Stimulated activated CD4-positive, alpha-beta T cell treated with anti-CD3 and anti-CD28 coated beads, Interleukin-4, amount 100 ng/mL, for 1 hour (primary cell): ENCODE measurements at regions not wholly inside any gene's neighbourhood (a gene's known extent, or its start where the extent isn't known, plus 50 kb on each side); places are given as distances from the start of the nearest gene placed in this dataset.

Experiments
- DNase-seq: peaks from one replicate; pipeline ENCODE4 v3.0.0-alpha.2; 2020

DNA sequence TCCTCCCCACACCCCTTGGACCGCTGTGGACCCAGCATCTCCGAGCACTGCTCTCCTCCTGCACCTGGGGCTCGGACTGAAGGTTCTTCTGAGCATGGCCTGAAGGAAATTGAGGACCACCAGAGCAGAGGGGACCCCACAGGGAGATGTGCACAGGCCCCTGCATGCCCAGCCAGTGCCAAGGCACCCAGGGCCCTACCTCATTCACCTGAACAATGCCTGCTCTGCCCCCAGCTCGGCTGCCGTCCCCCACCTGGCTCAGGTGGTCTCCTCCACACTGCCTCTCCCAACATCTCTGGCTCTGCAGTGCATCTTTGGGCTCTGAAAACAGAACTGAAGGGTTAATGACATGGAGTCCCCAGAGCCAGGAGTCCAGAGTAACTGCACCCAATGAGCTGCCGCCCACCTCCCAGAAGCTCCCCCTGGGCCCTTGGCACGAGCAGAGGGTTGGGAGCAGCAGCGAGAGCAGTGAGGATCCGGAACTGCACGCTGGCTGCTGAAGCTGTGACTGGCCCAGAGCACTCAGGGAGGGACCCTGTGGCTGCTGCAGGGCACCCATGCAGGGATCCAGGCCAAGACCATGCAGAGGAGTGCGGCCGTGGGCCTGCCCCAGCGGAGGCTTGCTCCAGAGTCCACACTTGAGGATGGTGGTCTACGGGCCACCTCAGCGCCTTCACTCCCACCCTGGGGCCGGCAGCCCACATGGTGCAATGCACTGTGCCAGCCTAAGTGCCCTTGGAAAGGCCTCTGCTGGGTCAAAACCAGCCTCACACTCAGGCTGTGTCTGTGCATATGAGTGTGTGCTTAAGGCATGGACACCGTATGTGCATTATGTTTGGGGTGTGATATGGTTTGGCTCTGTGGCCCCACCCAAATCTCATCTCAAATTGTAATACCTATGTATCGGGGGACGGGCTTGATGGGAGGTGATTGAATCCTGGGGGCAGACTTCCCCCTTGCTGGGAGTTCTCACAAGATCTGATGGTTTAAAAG, 686.1 kb downstream of the TBC1D22A start:
- DNase-seq: no peak

DNA sequence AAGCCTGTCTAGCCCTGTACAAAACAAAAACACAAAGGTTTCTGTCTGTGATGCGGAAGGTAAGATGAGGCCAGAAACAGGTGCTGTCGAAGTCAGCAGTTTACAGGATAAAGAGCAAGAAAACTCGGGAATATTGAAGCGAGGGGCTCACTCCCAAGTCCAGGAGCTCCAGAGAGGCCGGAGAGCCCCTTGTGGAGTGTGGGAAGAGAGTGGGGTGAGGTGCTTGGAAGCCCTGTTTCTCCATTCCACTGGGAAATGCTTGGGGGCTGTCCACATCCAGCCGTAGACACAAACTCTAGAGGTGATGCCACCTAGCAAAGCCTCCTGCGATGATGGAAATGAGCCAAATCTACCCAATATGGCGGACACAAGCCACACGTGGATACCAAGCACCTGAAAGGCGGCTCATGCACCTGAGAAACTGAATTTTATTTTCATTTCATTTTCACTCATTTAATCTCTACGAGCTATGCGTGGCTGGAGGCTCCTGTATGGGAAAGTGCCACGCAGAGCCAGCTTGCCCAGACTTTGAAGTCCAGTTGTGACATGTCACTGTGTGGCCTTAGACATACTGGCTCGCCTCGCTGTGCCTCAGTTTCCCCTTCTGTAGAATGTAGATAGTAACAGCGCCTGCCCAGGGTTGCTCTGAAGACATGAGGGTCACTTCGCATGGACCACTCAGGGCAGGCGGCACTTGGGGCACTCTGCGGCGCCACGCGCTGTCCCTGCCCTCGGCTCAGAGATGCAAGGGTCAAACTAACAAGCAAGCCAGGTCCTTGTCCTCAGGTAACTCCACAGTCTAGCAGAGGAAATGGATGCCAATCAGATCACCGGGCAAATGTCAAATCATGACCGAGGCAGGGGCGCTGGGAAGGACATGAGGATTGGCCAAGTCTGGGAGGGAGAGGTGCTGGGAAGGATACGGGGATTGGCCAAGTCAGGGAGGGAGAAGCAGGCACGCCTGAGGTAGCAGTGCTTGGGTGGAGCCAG, 684.7 kb downstream of the TBC1D22A start:
- no peak for DNase-seq

DNA sequence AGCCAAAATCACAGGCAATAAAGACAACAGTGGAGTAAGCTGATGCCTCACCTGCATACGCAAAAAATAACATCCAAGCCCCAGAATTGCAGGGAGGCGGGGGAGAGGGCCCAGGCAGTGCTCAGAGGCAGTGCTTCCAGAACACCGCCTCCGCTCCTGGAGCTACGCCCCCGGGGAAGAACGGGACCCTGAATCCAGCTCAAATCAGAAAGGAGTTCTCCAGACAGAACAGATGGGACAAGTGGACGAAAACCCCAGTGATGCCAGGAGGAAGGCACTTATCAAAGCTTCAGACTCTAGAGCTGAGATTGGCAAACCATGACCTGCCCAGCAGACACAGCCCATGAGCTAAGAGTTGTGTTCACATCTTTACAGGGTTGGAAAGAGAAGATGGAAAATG, 683.9 kb downstream of the TBC1D22A start:
- DNase-seq: no peak

DNA sequence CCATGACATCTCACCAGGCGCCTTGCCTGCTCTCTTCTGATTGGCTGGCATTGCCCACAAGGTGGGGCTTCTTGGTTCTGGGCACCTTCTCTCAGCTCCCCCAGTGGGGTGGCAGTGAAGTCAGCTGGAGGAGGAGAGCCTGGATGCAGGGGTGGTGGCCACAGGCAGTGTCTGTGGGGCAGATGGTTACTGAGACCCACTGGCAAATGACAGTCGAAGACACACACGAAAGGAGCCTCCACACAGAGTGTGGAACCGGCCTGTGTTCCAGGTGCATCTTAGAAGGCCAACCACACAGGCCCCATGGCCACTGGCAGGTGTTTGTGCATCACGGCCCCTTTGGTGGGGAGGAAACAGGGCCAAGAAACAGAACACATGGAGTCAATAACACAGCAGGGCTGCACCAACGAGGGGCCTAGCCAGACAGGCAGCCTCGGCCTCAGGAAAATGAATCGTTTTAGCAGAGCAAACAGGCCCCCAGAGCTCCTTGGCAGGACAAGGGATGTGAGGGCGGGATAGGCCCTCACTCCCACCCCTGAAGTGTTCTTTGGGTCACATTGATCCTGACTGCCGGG, 683.4 kb downstream of the TBC1D22A start:
- DNase-seq: no peak

DNA sequence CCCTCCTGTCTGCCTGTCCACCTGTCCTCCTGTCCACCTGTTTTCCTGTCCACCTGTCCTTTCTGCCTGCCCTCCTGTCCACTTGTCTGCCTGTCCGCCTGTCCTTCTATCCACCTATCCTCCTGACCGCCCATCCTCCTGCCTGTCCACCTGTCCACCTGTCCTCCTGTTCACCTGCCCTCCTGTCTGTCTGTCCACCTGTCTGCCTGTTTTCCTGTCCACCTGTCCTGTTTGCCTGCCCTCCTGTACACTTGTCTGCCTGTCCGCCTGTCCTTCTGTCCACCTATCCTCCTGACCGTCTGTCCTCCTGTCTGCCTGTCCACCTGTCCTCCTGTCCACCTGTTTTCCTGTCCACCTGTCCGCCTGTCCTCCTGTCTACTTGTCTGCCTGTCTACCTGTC, 682.8 kb downstream of the TBC1D22A start:
- DNase-seq: no peak

DNA sequence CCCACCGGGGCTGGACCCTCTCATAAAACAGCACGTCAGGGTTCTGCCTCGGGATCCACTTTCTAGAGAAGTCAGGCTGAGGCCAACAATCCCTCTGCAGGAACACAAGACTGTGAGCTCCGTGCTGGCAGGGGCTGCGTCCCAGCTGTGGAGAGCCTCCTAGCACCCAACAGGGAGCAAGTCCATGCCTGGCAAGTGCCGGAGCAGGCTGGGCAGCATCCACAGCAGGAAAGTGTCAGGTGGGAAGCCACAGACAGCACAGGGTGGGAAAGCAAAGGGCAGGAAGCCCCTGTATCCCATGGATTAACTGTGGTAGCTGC, 682.3 kb downstream of the TBC1D22A start:
- DNase-seq: no peak

DNA sequence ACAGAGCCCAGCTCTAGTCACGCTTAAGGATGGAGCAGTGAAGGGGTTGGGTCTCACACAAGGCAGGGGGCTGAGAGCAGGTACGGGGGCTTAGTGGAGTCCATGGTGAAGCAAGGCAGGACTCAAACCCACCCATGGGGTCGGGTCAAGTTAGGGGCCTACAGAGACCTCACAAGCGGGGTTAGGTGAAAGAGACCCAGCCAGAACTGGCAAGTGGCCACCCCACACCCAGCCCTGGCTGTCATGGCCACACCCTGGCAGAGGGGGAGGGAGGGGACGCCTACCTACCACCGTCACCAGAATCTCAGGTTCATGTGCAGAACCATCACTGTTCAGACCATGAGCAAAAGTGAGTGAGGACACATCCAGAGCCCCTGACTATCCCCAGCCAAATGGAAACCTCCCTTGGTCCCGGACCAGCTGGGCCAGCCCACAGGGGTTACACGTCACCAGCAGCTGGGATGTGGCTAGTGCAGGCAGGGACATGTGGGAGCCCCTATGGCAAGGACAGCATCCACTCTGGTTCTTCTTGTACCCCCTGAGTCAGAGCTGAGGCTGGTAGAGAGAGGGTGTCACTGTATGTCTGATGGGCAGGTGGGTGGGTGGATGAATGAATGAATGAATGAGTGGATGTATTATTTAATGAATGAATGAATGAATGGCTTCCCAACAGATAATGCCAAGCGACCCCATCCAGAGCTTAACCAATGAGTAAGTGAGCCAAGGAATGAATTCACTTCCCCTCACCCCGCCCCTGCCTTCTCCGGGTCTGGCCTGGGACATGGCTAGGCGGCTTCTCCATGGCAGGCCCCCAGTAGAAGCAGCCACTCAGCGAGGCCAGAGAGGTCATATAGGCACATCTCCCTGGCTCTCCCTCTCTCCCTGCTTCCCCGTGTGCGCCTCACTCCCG, 681.6 kb downstream of the TBC1D22A start:
- DNase-seq: no peak

DNA sequence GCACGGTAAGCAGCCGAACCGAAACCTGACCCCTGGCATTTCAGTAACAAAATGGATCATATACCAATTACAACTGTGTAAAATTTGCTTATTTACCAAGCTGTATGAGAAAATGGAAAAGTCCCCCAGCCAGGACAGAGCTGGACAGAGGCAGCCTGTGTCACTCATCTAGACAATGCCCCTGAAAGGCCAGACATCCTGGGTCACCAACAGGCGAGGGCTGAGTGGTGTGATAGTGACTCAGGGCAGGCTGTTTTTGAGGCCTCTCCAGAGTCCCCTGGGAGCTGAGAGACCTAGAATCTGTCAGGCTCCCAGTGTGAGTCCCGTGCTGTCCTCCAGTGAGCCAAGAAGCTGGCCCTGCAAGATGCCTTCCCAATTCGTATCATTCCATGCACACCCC, 680.4 kb downstream of the TBC1D22A start:
- DNase-seq: no peak

DNA sequence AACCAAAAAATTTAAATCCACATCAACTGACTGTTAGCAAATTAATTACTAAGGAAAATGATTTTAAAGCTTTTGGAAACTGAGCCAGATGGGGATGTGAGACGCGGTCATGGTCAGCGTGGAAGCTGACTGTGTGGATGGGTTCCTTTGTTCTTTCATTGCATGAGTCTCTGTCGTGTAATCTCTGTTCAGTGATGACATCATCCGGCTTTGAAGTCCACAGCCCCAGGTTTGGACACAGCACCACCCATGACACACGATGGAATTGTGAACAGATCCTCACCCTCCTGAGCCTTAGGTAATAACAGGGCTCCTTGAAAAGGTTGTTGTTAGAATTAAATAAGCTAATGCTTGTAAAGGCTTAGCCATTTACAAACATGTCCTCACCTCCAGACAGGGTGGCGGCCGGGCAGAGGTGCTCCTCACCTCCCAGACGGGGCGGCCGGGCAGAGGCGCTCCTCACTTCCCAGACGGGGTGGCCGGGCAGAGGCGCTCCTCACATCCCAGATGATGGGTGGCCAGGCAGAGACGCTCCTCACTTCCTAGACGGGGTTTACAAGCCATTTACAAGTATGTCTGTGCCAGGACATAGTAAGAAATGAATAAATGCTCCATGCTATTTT, 677.3 kb downstream of the TBC1D22A start:
- DNase-seq: no peak

DNA sequence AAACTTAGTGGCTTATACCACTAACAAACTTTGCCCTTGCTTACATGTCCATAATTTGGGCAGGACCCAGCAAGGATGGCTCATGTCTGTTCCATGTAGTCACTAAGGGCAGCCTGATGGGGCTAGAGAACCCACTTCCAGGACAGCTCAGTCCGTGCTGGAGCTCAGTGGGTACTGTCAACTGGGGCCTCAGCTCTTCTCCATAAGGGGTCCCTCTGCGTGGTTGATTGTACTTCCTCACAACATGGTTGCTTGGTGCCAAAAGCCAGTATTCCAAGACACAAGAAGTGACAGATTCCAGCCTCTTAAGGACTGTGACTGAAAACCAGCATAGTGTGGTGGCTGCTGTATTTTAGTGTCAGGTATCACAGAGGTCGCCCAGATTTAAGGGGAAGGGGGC, 675.2 kb downstream of the TBC1D22A start:
- DNase-seq: no peak

DNA sequence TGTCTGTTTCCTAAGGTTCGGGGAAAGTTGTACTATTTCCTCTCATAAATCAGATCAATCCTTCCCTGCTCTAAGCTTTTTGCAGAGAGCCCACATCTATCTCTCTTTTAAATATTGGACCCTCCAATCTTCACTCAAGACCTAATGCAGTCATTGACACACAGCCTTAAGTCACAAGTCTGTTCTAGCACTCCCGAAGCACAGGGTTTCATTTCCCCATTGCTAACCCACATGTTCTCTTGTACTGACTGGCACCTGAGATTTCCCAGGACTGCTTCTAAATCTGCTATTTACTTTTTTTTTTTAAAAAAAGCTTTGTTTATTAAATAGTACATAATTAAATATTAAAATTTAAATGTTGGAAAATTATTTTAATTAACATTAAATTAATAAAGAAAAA, 674.7 kb downstream of the TBC1D22A start:
- no peak for DNase-seq

DNA sequence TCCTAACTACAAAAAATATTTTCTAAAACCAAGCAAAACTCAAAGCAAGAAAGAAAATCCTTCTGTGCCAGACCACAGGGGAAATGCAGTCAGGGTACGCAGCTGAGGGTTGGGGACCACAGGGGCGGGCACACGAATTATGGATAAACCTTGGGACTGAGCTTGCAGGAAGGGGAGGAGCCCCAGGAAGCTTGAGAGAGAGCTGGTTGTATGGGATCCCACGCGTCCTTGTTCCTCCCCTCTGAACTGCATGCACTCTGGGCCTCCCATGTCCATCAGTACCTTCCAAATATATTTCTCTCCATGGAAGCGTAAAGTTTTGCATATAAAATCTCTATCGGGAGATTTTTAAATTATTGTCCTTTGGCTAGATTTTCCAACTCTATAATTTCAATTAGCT, 673.4 kb downstream of the TBC1D22A start:
- DNase-seq: no peak

DNA sequence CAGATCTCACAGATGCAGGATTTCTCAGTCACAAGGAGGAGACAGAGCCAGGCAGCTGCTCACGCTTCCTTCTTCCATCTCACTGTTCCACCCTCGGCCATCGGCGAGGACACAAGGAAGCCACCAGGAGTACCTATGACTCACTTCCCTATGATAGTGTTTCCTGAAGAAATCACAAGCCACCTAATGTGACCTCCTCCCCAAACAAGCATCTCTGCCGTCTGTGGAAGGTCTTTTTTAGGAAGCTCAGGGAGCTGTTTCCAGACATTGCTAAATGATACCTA, 672.7 kb downstream of the TBC1D22A start:
- DNase-seq: no peak

DNA sequence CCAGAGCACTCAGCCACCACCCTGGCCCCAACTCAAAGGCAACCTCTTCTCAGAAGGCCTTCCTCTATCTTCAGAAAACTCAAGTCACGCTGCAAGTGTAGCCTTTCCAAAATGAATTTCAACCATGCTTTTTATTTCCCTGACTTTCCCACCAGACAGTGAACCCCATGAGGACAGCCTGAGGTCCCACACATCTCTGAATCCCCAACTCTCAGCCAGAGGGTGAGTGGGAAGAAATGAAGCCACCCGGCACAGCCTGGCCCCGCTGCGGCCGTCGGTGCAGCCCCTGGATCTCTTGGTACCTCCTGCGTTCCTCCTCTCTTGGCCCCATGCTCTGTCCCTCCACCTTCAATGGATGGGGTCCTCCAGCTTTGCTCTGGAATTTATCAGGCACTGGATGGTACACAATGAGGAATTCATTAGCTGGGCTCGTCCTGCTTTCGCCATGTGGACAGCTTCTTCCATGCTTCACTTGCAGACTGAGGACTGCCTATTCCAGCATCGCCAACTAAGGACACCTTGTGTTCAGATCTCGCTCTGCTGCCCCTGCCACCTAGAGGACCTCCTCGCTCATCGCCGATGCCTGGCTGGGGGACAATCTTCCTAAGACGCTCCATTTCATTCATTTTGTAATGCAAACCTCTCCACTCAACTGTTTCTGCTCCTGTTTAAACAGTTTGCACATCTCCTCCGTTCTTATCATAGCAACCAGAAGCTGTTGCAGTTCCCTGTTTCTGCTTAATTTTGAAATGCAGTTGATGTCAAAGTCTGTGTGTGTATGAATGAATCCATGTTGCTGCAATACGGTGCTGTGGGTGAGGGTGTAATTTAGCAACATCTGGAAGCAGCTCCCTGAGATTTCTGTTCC, 672.1 kb downstream of the TBC1D22A start:
- DNase-seq: no peak

DNA sequence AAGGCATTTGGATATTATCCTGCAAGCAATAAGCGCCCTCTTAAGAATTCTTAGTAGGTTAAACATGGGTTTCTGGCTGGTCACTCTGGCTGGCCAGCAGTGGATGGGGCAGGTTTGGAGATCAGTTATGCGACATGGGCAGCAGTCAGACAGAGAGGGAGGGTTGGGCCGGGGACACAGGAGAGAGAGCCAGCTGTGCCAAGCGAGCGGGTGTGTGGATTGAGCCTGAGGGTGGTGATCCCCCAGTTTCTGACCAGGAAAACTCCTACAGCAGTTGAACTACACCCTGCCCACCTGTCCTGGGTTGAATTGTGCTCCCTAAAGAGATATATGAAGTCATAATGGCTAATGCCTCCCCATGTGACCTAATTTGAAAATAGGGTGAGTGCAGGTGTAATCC, 671.2 kb downstream of the TBC1D22A start:
- no peak for DNase-seq

DNA sequence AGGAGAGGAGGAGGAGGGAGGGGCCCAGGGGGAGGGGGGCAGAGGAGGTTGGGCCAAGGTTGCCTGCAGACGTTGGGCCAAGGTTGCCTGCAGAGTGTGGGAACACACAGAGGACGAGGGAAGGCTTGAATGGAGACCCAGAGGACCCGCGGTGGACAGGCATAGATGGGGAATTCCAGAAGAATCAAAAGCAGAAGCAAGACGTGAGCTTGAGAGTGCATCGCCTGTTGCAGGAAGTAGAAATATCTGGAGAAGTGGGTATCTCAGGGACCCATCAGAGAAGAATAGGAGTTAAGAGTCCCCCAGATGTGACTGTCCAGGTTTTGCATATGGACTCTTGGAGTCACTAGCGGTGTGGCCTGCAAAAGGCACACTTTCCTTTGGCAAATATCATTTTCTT, 670.2 kb downstream of the TBC1D22A start:
- DNase-seq: no peak

DNA sequence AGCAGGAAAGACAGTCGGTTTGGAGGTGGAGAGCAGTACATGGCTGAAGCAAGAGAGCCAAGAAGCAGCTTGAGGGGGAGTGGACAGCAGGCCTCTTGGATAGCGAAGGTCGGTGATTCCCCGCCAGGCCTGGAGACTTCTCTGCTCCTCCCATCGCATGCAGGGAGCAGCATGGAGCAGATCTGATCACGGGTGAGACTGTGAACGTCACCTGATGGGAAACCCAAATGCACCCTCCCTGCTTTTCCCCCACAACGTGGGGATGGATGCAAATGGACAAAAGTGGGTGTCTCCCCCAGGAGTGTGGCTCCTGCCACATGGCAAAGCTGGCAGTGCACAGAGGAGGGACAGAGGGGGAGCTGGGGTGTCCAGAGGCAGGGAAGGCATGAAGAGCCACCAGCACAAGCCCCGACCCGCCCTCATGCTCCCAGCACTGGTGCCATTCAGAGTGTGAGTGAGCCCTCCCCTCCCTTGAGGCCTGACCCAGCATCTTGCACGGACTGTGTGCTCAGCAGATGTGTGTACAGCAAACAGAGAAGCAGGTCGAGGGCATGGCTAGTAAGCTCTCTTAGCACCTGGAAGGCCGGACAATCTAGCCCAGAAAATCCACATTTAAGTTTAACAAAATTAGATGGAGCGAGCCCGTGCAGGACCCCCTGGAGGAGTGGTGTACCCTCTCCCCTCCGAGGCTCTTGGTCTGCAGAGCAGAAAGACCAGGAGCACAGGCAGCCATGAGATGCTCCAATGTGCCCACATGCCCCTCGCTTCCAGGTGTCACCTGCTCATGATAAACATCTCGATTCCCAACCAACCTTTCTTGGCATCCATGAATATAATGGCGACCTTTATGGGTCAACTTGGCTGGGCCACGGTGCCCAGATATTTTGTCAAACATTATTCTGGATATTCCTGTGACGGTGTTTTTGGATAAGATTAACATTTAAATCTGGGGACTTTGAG, 661.7 kb downstream of the TBC1D22A start:
- DNase-seq: no peak

DNA sequence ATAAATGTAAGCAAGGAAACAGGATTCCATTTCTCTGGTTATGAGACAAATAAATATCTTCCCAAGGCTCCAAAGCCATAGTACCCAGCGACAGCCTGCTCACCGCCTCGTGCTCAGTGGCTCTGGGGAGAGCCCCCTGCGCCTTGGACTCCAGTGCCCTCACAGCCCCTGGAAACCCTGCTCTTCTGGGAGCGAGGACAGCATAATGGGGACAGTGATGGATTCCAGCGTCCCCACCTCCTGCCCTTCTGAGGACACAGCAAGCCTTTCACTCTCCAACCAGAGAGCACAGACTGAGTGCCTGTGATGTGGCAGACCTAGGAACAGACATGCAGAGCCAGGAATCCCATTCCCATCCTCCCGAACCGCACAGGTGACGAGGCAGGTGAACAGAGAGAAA, 660.8 kb downstream of the TBC1D22A start:
- DNase-seq: no peak

DNA sequence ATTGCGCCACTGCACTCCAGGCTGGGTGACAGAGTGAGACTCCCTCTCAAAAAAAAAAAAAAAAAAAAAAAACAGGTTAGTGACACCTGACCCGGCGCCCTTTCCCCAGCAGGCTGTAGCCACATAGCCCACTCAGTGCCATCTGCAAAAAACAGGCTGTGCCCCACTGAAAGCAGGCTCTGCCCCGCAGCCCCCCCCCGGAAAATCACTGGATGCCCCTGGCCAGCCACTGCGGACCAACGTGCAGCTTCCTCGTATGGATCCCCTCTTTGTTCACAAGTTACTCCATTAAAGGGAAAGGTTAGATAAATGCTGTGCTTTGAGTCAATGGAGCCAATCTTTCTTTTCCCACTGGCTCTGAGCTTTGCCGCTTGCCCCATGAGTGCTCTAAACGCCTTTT, 660.3 kb downstream of the TBC1D22A start:
- DNase-seq: no peak

DNA sequence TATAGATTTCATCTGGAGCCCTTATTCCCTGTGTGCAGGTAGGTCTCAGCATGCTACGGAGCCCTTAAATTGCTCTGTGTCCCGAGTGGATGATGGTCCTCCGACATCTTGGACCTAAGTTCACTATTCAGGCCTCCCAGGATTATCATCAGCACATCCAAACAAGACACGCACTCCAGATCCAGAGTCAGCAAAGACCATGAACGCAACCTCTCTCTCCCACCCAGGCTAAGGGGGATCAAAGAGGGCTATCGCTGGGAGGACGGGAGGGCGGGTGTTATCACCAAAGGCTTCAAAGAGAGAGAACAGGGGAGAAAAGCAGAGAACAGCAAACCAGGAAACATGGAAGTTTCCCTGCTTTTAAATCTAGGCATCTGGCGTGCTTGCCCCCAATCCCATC, 659.4 kb downstream of the TBC1D22A start:
- no peak for DNase-seq
